NCI-H524 (cell line): ENCODE measurements at regions not wholly inside any gene's neighbourhood (a gene's known extent, or its start where the extent isn't known, plus 50 kb on each side); places are given as distances from the start of the nearest gene placed in this dataset.

ENCODE experiments used
- DNase-seq, 2 experiments: peaks; one replicate each; lab custom pipeline; 2025; lab: John Stamatoyannopoulos, UW

- no peak for DNase-seq
These were observed 345.5 kb downstream of the BCAT1 start for GRCh38 chr12:24603371-24603770.

GRCh38 chr12:24600996-24601395, 347.9 kb downstream of the BCAT1 start:
- DNase-seq: no peak

- DNase-seq: no peak
These were observed 348.4 kb downstream of the BCAT1 start for GRCh38 chr12:24600551-24600950.

GRCh38 chr12:24599736-24600135, 349.2 kb downstream of the BCAT1 start:
- DNase-seq: no peak

- no peak for DNase-seq
These were observed 351.3 kb downstream of the BCAT1 start for GRCh38 chr12:24597580-24597979.

- DNase-seq: peak in 1 of 2 experiments; percentile 64
These were observed 352.0 kb downstream of the BCAT1 start for GRCh38 chr12:24596768-24597388.

- peak in 1 of 2 experiments; percentile 46 for DNase-seq
These were observed 353.2 kb downstream of the BCAT1 start for GRCh38 chr12:24595652-24596235.

GRCh38 chr12:24591715-24592440, 357.0 kb downstream of the BCAT1 start:
- no peak for DNase-seq

GRCh38 chr12:24591079-24591626, 357.7 kb downstream of the BCAT1 start:
- DNase-seq: no peak

GRCh38 chr12:24586293-24586692, 362.6 kb downstream of the BCAT1 start:
- DNase-seq: no peak

GRCh38 chr12:24584032-24584675, 364.7 kb downstream of the BCAT1 start:
- DNase-seq: no peak

- DNase-seq: no peak
These were observed 365.8 kb downstream of the BCAT1 start for GRCh38 chr12:24582954-24583601.

- peak; percentile 5 to 53 for DNase-seq
These were observed 374.4 kb downstream of the BCAT1 start for GRCh38 chr12:24574538-24574937.

GRCh38 chr12:24573621-24574020, 375.3 kb downstream of the BCAT1 start:
- no peak for DNase-seq

- DNase-seq: peak; percentile 74 to 89
These were observed 383.6 kb downstream of the BCAT1 start for GRCh38 chr12:24565300-24565699.

GRCh38 chr12:24562771-24563431, 386.0 kb downstream of the BCAT1 start:
- peak; percentile 31 to 36 for DNase-seq

- peak; percentile 46 to 50 for DNase-seq
These were observed 386.8 kb downstream of the BCAT1 start for GRCh38 chr12:24561882-24562770.

- DNase-seq: peak in 1 of 2 experiments; percentile 42
These were observed 387.5 kb downstream of the BCAT1 start for GRCh38 chr12:24561411-24561871.

- peak; percentile 40 to 69 for DNase-seq
These were observed 388.1 kb downstream of the BCAT1 start for GRCh38 chr12:24560831-24561271.

- DNase-seq: no peak
These were observed 388.6 kb downstream of the BCAT1 start for GRCh38 chr12:24560192-24560775.
